HepG2 (cell line): ENCODE measurements at regions not wholly inside any gene's neighbourhood (a gene's known extent, or its start where the extent isn't known, plus 50 kb on each side); places are given as distances from the start of the nearest gene placed in this dataset.

Experiments used
- ATAC-seq: fragments of 200-7000 bp; cut with Tn5 transposase; 3 replicates; pipeline ENCODE4 v1.9.1; 2020; ENCODE audit warnings: mild to moderate bottlenecking, moderate library complexity
- BruUV-seq: library from RNA; stranded (reverse); fragments of 400-500 nt; replicated peaks from 2 replicates; lab custom pipeline; 2021; lab: Mats Ljungman, UMichigan
- CTCF ChIA-PET: fragments of 300-600 bp; formaldehyde crosslinking; extraction: SDS; loops from one replicate; lab custom pipeline; 2021; ENCODE audit warnings: low total read pairs, inconsistent platforms, low intra/inter-chr PET ratio; lab: Yijun Ruan, JAX
- POLR2A ChIA-PET: fragments of 350-600 bp; sonication (Branson Sonifier 250); formaldehyde crosslinking; loops from one replicate; lab custom pipeline; 2020; ENCODE audit warnings: antibody characterized with exemption, inconsistent platforms; lab: Yijun Ruan, JAX
- DNase-seq: peaks from one replicate; pipeline ENCODE4 v3.0.0-alpha.2; 2015; ENCODE audit warnings: low spot score
- FAIRE-seq: peaks from 3 replicates; lab custom pipeline; 2011; peaks lifted over from hg19 to GRCh38; lab: Jason Lieb, UNC
- H2AFZ ChIP-seq: one replicate; pipeline ENCODE4 v1.6.1; 2011; ENCODE audit warnings: low read length, inconsistent platforms
- H3K27ac ChIP-seq: fragments of 300-600 bp; 3 replicates; pipeline ENCODE4 v1.8.0; 2011; ENCODE audit warnings: mixed run types, mild to moderate bottlenecking, mixed read lengths, low read length, inconsistent platforms; ENCODE audit not compliant: insufficient read depth; ENCODE audit errors: extremely low read length
- H3K27me3 ChIP-seq, 2 experiments: fragments of 200-600 bp in 1 of 2; 2 replicates in 1 of 2; 3 replicates in 1 of 2; pipeline versions ENCODE4 v1.6.0 to v1.8.0; 2011; ENCODE audit warnings: low read length in 2 of 2, mild to moderate bottlenecking in 2 of 2, moderate library complexity in 2 of 2, inconsistent platforms in 1 of 2; ENCODE audit not compliant: insufficient read depth in 2 of 2, control insufficient read depth in 1 of 2
- H3K36me3 ChIP-seq, 2 experiments: fragments of 200-600 bp in 1 of 2; replicated peaks in 1 of 2; 2 replicates in 1 of 2; 3 replicates in 1 of 2; pipeline versions ENCODE4 v1.5.1 to v1.8.0; 2011; ENCODE audit warnings: low read length in 2 of 2, inconsistent platforms in 1 of 2; ENCODE audit not compliant: insufficient read depth in 2 of 2, control insufficient read depth in 1 of 2
- H3K4me1 ChIP-seq: 2 replicates; pipeline ENCODE4 v1.5.1; 2012; ENCODE audit warnings: low read length, inconsistent platforms; ENCODE audit not compliant: insufficient read depth
- H3K4me2 ChIP-seq: 2 replicates; pipeline ENCODE4 v1.6.0; 2011; ENCODE audit warnings: low read depth, low read length, inconsistent platforms
- H3K4me3 ChIP-seq, 3 experiments: fragments of 200-600 bp in 1 of 3; sonication (generic), shearing (Covaris generic) in 1 of 3; replicated peaks in 1 of 3; 2 replicates each; pipeline ENCODE4 v1.5.1; 2011 to 2016; ENCODE audit warnings: low read length in 3 of 3, inconsistent platforms in 2 of 3, low read depth in 2 of 3, mild to moderate bottlenecking in 2 of 3, control low read depth in 1 of 3, mixed read lengths in 1 of 3; ENCODE audit not compliant: insufficient read depth in 1 of 3
- H3K79me2 ChIP-seq: one replicate; pipeline ENCODE4 v1.6.1; 2011; ENCODE audit warnings: low read length, inconsistent platforms; ENCODE audit not compliant: insufficient read depth
- H3K9ac ChIP-seq: 2 replicates; pipeline ENCODE4 v1.6.0; 2011; ENCODE audit warnings: mild to moderate bottlenecking, low read depth, low read length, inconsistent platforms; ENCODE audit not compliant: insufficient read depth
- H3K9me3 ChIP-seq: 2 replicates; pipeline ENCODE4 v1.5.1; 2012; ENCODE audit warnings: mild to moderate bottlenecking, low read length
- H4K20me1 ChIP-seq: 2 replicates; pipeline ENCODE4 v1.6.0; 2011; ENCODE audit warnings: inconsistent platforms, mild to moderate bottlenecking, low read length, moderate library complexity; ENCODE audit not compliant: insufficient read depth
- FOXO1 ChIP-seq: sonication (generic); formaldehyde crosslinking; IDR thresholded peaks from 2 replicates; pipeline ENCODE4 v1.4.0; 2020; ENCODE audit warnings: missing genetic modification reagents
- ONECUT2 ChIP-seq: sonication (generic); formaldehyde crosslinking; IDR thresholded peaks from 2 replicates; pipeline ENCODE4 v1.4.0; 2020; ENCODE audit warnings: missing genetic modification reagents
- RARA ChIP-seq: IDR thresholded peaks from 2 replicates; pipeline ENCODE4 v1.6.1; 2016; ENCODE audit warnings: missing genetic modification reagents, missing compliant biosample characterization
- RFXAP ChIP-seq: sonication (generic); formaldehyde crosslinking; IDR thresholded peaks from 2 replicates; pipeline ENCODE4 v1.4.0; 2020; ENCODE audit warnings: missing genetic modification reagents, borderline replicate concordance
- TBL1XR1 ChIP-seq: fragments of 150-350 bp; IDR thresholded peaks from 2 replicates; pipeline ENCODE4 v1.6.1; 2014; ENCODE audit warnings: borderline replicate concordance, low read length; ENCODE audit not compliant: partially characterized antibody
- ZBTB7B ChIP-seq: sonication (generic); formaldehyde crosslinking; IDR thresholded peaks from 2 replicates; pipeline ENCODE4 v1.4.0; 2020; ENCODE audit warnings: missing genetic modification reagents
- ZNF12 ChIP-seq: sonication (generic); formaldehyde crosslinking; IDR thresholded peaks from 2 replicates; pipeline ENCODE4 v1.5.0; 2020; ENCODE audit warnings: missing genetic modification reagents
- ZNF142 ChIP-seq: sonication (generic); formaldehyde crosslinking; IDR thresholded peaks from 2 replicates; pipeline ENCODE4 v1.4.0; 2020; ENCODE audit warnings: missing genetic modification reagents
- ZNF230 ChIP-seq: sonication (generic); formaldehyde crosslinking; IDR thresholded peaks from 2 replicates; pipeline ENCODE4 v1.4.0; 2020; ENCODE audit warnings: mild to moderate bottlenecking, missing genetic modification reagents
- ZNF333 ChIP-seq: sonication (generic); formaldehyde crosslinking; IDR thresholded peaks from 2 replicates; pipeline ENCODE4 v1.4.0; 2020; ENCODE audit warnings: mild to moderate bottlenecking, missing genetic modification reagents, borderline replicate concordance
- ZNF546 ChIP-seq: sonication (generic); formaldehyde crosslinking; conservative IDR thresholded peaks from 2 replicates; pipeline ENCODE4 v1.8.1; 2023; ENCODE audit warnings: mild to moderate bottlenecking, missing genetic modification reagents
- ZNF564 ChIP-seq: sonication (generic); formaldehyde crosslinking; IDR thresholded peaks from 2 replicates; pipeline ENCODE4 v1.8.1; 2023; ENCODE audit warnings: mild to moderate bottlenecking, missing genetic modification reagents
- ZNF614 ChIP-seq: IDR thresholded peaks from 2 replicates; pipeline ENCODE4 v1.6.1; 2018; ENCODE audit warnings: missing biosample characterization, missing genetic modification reagents, inconsistent platforms, borderline replicate concordance
- WGBS: methylation state at CpG from one replicate; pipeline ENCODE4 v1.1.6; 2017; ENCODE audit warnings: low lambda C conversion rate; 5-methylcytosine and 5-hydroxymethylcytosine counted together
- in situ Hi-C: cut with HindIII; loops from 2 replicates; pipeline ENCODE4 v1.10.0; 2017; ENCODE audit warnings: low pct_unique_long_range_greater_than_20kb; ENCODE audit not compliant: extremely low pct_ligation_motif_present
- intact Hi-C: fragments of 100-400 bp; cut with micrococcal nuclease; formaldehyde crosslinking; loops from one replicate; pipeline ENCODE4 v1.10.0; 2022; ENCODE audit not compliant: unreplicated experiment

- no peak for ATAC-seq
- BruUV-seq: no TSS peak
- no peak for DNase-seq
- Histone ChIP-seq H3K27me3 (no peaks in the 10 kb centered on the region), H3K4me1 (peaks cover 12% of the 10 kb centered on the region), H3K36me3 (no peaks in the 10 kb centered on the region), H3K9me3 (no peaks in the 10 kb centered on the region), H3K4me2 (no peak overlapping the region), H3K79me2 (no peaks in the 10 kb centered on the region), H3K27ac (no peak overlapping the region), H2AFZ (no peak overlapping the region), H4K20me1 (no peaks in the 10 kb centered on the region), H3K4me3 (no peak overlapping the region), H3K9ac (no peak overlapping the region)
- TF ChIP-seq ZBTB7B (CRISPR knock-in tag): no peak
- TF ChIP-seq ZNF564 (CRISPR knock-in tag): peak; percentile 74; the same call in 1 of the 2 replicates
- peak; percentile 90 for TF ChIP-seq ZNF12 (CRISPR knock-in tag)
- 0 out of 2 replicates have a peak, but pooled peaks have one; percentile 25 for TF ChIP-seq RARA
- no peak for TF ChIP-seq ZNF333
- 0 out of 2 replicates have a peak, but pooled peaks have one; percentile 30 for TF ChIP-seq ONECUT2 (CRISPR knock-in tag)
- peak; percentile 35 for TF ChIP-seq TBL1XR1
- ChIA-PET POLR2A (no interaction called here), CTCF (no interaction called here)
- WGBS: 41% methylated on average over 5 of the region's 6 CpGs
- in situ Hi-C loops: no loop called here
- FAIRE-seq: no peak
- intact Hi-C loops: no loop called here
Observed at GRCh38 chr3:72115307-72115706, 330.4 kb upstream of the PROK2 start.

GRCh38 chr3:72114773-72115172 is 329.8 kb upstream of the PROK2 start:
- intact Hi-C loops: no loop called here
- BruUV-seq: no TSS peak
- TF ChIP-seq ZNF614 (no peak), RFXAP (no peak), ZNF230 (no peak), ZNF546 (no peak), FOXO1 (CRISPR knock-in tag) (no peak), ZNF142 (CRISPR knock-in tag) (no peak)

More at GRCh38 chr3:72114773-72115172, 329.8 kb upstream of the PROK2 start:
- in situ Hi-C loops: no loop called here
- Histone ChIP-seq H3K4me3 (no peak overlapping the region), H3K9ac (no peak overlapping the region), H3K79me2 (no peaks in the 10 kb centered on the region), H3K36me3 (no peaks in the 10 kb centered on the region), H3K4me1 (peaks cover 10% of the 10 kb centered on the region), H4K20me1 (no peaks in the 10 kb centered on the region), H2AFZ (no peak overlapping the region), H3K9me3 (no peaks in the 10 kb centered on the region), H3K4me2 (no peak overlapping the region), H3K27me3 (no peaks in the 10 kb centered on the region; a peak in 1 of 5 replicates), H3K27ac (no peak overlapping the region)
- 39% methylated on average over 5 of the region's 5 CpGs for WGBS
- CTCF ChIA-PET: no interaction called here
- no peak for DNase-seq
- FAIRE-seq: no peak
- ATAC-seq: no peak
- POLR2A ChIA-PET: no interaction called here
